ENCODE measurements at regions not wholly inside any gene's neighbourhood (a gene's known extent, or its start where the extent isn't known, plus 50 kb on each side); places are given as distances from the start of the nearest gene placed in this dataset.
"Not testable (repeated sequence)": the region's sequence is repeated elsewhere in the genome, so short reads cannot be mapped to it uniquely, and the experiment has no call there.

- DNase-seq (ENCODE audit: low spot score) = no peak
These were observed 106.9 kb upstream of the ATL2 start for GRCh38 chr2:38483776-38484501.

GRCh38 chr2:38482710-38483109, 105.6 kb upstream of the ATL2 start:
- DNase-seq (ENCODE audit: low spot score) = not testable (repeated sequence)

GRCh38 chr2:38480617-38481016, 103.5 kb upstream of the ATL2 start:
- no peak for DNase-seq (ENCODE audit: low spot score)

- DNase-seq (ENCODE audit: low spot score) = no peak
These were observed 99.9 kb upstream of the ATL2 start for GRCh38 chr2:38477006-38477405.

- DNase-seq (ENCODE audit: low spot score) = no peak
These were observed 98.5 kb upstream of the ATL2 start for GRCh38 chr2:38475567-38475881.

- DNase-seq (ENCODE audit: low spot score) = no peak
These were observed 97.9 kb upstream of the ATL2 start for GRCh38 chr2:38474715-38475566.

- DNase-seq (ENCODE audit: low spot score) = no peak
These were observed 97.0 kb upstream of the ATL2 start for GRCh38 chr2:38474021-38474456.

- DNase-seq (ENCODE audit: low spot score) = no peak
These were observed 96.4 kb upstream of the ATL2 start for GRCh38 chr2:38473333-38474005.

GRCh38 chr2:38470115-38470514, 93.0 kb upstream of the ATL2 start:
- no peak for DNase-seq (ENCODE audit: low spot score)

GRCh38 chr2:38467768-38468455, 90.8 kb upstream of the ATL2 start:
- no peak for DNase-seq (ENCODE audit: low spot score)

GRCh38 chr2:38466876-38467767, 90.0 kb upstream of the ATL2 start:
- DNase-seq (ENCODE audit: low spot score) = no peak

- no peak for DNase-seq (ENCODE audit: low spot score)
These were observed 89.3 kb upstream of the ATL2 start for GRCh38 chr2:38466409-38466808.

GRCh38 chr2:38465789-38466127, 88.7 kb upstream of the ATL2 start:
- no peak for DNase-seq (ENCODE audit: low spot score)

GRCh38 chr2:38464971-38465788, 88.1 kb upstream of the ATL2 start:
- no peak for DNase-seq (ENCODE audit: low spot score)

- no peak for DNase-seq (ENCODE audit: low spot score)
These were observed 86.7 kb upstream of the ATL2 start for GRCh38 chr2:38463752-38464151.

GRCh38 chr2:38462121-38462661, 85.1 kb upstream of the ATL2 start:
- no peak for DNase-seq (ENCODE audit: low spot score)

GRCh38 chr2:38461470-38461869, 84.4 kb upstream of the ATL2 start:
- DNase-seq (ENCODE audit: low spot score) = no peak

GRCh38 chr2:38460313-38460712, 83.2 kb upstream of the ATL2 start:
- no peak for DNase-seq (ENCODE audit: low spot score)

GRCh38 chr2:38454081-38454480, 77.0 kb upstream of the ATL2 start:
- DNase-seq (ENCODE audit: low spot score) = no peak

GRCh38 chr2:38451778-38452177, 74.7 kb upstream of the ATL2 start:
- DNase-seq (ENCODE audit: low spot score) = not testable (repeated sequence)
